DND-41 (cell line): ENCODE measurements at regions not wholly inside any gene's neighbourhood (a gene's known extent, or its start where the extent isn't known, plus 50 kb on each side); places are given as distances from the start of the nearest gene placed in this dataset.

ENCODE experiments used
- CTCF ChIP-seq: IDR thresholded peaks from 2 replicates; pipeline ENCODE4 v1.5.1; 2012; ENCODE audit warnings: borderline replicate concordance, low read length, moderate library complexity, mild to moderate bottlenecking; ENCODE audit not compliant: poor library complexity, severe bottlenecking; ENCODE audit errors: extremely low read depth
- EZH2 ChIP-seq: IDR thresholded peaks from 3 replicates; pipeline ENCODE4 v1.6.1; 2012; ENCODE audit warnings: borderline replicate concordance, low read depth, mild to moderate bottlenecking, moderate library complexity, low read length, inconsistent platforms; ENCODE audit not compliant: severe bottlenecking

GRCh38 chr20:55166063-55166462 is 690.7 kb downstream of the DOK5 start:
- no peak for TF ChIP-seq CTCF
- no peak for TF ChIP-seq EZH2
